ENCODE measurements at regions not wholly inside any gene's neighbourhood (a gene's known extent, or its start where the extent isn't known, plus 50 kb on each side); places are given as distances from the start of the nearest gene placed in this dataset.

DNA sequence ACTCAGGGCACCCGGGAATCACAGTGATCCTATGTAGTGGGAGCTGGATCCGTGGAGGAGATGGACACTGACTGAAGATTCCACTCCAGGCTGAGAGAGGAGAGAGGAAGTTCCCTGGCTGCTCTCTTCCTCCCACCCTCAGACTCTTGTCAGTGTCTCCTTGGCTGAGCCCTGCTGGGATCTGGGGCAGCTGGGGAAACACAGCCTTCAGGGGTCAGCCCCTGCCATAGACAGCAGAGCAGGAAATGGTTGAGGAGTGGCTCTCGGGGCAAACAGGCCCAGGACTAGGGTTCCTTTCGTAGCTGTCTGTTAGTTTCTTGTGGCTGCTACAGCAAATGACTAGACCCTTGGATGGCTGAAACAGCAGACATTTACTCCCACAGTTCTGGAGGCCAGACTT, 174.4 kb upstream of the BMPER start:
- no peak for DNase-seq (ENCODE audit: extremely low read depth, low read depth)
- TF ChIP-seq, protein P1, sequence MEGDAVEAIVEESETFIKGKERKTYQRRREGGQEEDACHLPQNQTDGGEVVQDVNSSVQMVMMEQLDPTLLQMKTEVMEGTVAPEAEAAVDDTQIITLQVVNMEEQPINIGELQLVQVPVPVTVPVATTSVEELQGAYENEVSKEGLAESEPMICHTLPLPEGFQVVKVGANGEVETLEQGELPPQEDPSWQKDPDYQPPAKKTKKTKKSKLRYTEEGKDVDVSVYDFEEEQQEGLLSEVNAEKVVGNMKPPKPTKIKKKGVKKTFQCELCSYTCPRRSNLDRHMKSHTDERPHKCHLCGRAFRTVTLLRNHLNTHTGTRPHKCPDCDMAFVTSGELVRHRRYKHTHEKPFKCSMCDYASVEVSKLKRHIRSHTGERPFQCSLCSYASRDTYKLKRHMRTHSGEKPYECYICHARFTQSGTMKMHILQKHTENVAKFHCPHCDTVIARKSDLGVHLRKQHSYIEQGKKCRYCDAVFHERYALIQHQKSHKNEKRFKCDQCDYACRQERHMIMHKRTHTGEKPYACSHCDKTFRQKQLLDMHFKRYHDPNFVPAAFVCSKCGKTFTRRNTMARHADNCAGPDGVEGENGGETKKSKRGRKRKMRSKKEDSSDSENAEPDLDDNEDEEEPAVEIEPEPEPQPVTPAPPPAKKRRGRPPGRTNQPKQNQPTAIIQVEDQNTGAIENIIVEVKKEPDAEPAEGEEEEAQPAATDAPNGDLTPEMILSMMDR (IDR thresholded peaks at IDR 0.05; ENCODE audit: low read depth, low read length, missing control alignments) = no peak
- no peak overlapping the region for H3K4me3 ChIP-seq (replicated peaks; ENCODE audit: low read depth, low read length)

DNA sequence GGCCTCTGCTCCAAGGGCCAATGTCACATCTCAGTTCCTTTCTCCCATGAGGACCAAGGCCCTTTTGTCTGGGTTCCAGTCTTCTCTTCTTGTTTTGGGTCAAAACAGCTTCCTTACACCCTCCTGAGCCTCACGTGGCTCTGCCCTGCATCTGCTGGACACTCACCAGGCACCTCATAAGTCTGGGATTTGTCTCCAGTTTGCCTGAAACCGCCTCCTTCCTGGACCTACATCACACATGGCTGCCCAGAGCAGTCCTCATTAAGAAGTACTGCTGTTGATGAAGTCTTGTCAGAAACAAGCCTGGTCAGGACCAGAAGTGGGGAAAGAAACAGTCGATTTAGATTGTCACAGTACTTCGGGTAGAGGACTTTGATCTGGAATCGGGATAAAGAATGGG, 173.4 kb upstream of the BMPER start:
- no peak overlapping the region for H3K4me3 ChIP-seq (replicated peaks; ENCODE audit: low read depth, low read length)
- TF ChIP-seq, protein P1 (IDR thresholded peaks at IDR 0.05; ENCODE audit: low read depth, low read length, missing control alignments) = no peak
- no peak for DNase-seq (ENCODE audit: extremely low read depth, low read depth)

DNA sequence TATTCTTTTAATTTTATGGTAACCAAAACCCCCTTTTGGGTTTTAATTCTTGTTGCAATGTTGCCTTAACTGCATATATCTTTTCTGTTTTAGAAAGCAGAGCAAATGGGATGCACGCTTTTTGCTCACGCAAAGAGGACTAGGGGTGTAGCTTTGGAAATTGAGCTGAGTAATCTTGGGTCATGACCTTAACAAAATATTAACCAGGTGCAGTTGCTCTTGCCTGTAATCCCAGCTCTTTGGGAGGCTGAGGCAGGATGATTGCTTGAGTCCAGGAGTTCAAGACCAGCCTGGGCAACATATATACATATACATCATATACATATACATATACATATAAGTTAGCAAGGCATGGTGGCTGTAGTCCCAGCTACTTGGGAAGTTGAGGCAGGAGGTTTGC, 172.9 kb upstream of the BMPER start:
- TF ChIP-seq, protein P1 (IDR thresholded peaks at IDR 0.05; ENCODE audit: low read depth, low read length, missing control alignments) = no peak
- no peak for DNase-seq (ENCODE audit: extremely low read depth, low read depth)
- no peak overlapping the region for H3K4me3 ChIP-seq (replicated peaks; ENCODE audit: low read depth, low read length)

DNA sequence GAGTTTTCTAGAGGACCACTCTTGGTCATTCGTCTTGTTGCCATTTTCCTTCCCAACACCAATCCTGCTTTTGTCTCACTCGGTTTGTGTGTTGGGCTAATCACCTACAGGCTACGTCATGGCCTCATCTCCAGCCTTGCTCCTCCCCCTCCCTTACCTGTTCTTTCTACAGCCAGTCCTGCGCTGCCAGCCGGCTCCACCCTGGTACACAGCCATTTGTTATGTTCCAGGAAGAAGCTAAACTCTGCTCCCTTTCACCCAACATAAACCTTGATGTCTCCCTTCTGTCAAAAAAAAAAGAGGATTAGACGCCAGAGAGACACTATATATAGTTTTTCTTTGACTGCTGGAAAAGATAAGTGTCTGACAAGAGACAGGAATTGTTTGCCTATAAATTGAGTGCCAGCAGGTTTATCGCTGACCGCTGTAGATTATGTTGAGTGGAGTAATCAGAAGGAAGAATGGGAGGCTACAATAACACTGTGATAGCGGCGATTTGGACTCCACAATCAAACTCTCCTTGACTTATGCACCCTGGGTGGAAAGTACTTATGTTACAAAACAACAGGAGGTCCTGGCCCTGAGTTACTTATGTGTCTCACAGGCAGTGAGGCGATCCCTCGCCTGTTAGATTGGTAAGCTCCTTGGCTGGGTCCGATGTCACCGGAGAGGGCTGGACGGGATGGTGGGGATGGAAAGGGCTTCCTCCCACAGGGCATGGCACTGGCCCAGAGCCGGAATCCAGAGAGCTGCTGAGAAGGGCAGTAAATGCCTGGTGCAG, 171.3 kb upstream of the BMPER start:
- H3K4me3 ChIP-seq (replicated peaks; ENCODE audit: low read depth, low read length) = no peak overlapping the region
- TF ChIP-seq, protein P1 (IDR thresholded peaks at IDR 0.05; ENCODE audit: low read depth, low read length, missing control alignments) = no peak
- no peak for DNase-seq (ENCODE audit: extremely low read depth, low read depth)

DNA sequence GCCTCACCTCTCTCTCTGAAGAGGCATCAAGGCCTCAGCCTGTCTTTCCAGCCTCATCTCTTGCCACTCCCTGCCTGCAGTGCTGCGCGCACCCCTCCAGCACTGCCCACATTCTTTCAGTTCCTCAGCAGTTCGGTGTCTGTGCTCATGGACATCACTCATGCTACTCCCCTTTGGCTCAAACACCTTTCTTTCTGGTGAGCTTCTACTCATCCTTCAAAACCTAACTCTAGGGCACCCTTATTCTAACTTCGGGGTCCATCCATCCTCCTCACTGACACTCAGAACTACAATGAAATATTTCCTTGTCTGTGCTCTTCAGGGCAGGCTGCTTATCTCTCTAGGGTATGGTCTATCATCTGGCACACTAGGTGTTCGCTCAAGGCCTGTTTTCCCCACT, 169.9 kb upstream of the BMPER start:
- TF ChIP-seq, protein P1 (IDR thresholded peaks at IDR 0.05; ENCODE audit: low read depth, low read length, missing control alignments) = no peak
- DNase-seq (ENCODE audit: extremely low read depth, low read depth) = no peak

DNA sequence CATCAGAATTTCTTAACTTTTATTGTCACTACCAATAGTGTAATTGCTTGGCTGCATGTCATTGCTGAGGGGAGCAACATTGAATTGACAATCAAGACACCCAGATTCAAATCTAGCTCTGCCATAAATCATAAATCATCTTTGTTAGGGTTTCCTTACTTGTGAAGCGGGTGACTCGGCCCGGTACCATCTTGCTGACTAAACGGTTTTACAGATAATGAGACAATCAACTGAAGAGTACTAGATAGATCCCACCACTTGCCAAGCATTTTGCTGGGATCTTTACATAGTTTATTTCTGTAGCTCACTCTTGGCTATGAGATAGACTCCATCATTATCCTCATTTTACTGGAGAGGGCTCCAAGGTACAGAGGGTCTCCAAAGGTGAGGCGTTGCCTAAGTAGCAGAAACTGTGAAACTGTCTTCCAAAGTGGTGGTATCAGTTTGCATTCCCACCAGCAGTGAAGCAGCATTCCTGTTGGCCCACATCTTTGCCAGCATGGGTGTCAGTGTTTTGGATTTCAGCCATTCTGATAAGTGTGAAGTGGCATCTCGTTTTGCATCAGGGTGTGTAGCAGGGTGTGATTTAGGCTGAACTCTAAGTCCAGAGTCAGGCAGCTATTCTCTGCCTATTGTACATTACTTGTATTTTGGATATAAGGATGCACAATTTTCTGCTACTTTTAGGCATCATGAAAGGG, 168.7 kb upstream of the BMPER start:
- DNase-seq (ENCODE audit: extremely low read depth, low read depth) = no peak
- TF ChIP-seq, protein P1 (IDR thresholded peaks at IDR 0.05; ENCODE audit: low read depth, low read length, missing control alignments) = no peak
- no peak overlapping the region for H3K4me3 ChIP-seq (replicated peaks; ENCODE audit: low read depth, low read length)

More for the DNA sequence above, 169.9 kb upstream of the BMPER start:
- H3K4me3 ChIP-seq (replicated peaks; ENCODE audit: low read depth, low read length) = no peak overlapping the region
